Endothelial cell (in vitro differentiated cells): ENCODE measurements at regions not wholly inside any gene's neighbourhood (a gene's known extent, or its start where the extent isn't known, plus 50 kb on each side); places are given as distances from the start of the nearest gene placed in this dataset.

ENCODE experiments used
- DNase-seq: peaks from one replicate; pipeline ENCODE4 v3.0.0; 2021; ENCODE audit warnings: low spot score
- H3K27ac Mint-ChIP-seq: one replicate; pipeline ENCODE4 v1.8.0; 2021; ENCODE audit warnings: mixed read lengths, inconsistent platforms; ENCODE audit not compliant: unreplicated experiment
- H3K27me3 Mint-ChIP-seq: one replicate; pipeline ENCODE4 v1.8.0; 2021; ENCODE audit warnings: mild to moderate bottlenecking, moderate library complexity, mixed read lengths, inconsistent platforms; ENCODE audit not compliant: unreplicated experiment
- H3K36me3 Mint-ChIP-seq: one replicate; pipeline ENCODE4 v1.8.0; 2021; ENCODE audit warnings: mild to moderate bottlenecking, low read depth, mixed read lengths, inconsistent platforms; ENCODE audit not compliant: unreplicated experiment
- H3K4me1 Mint-ChIP-seq: one replicate; pipeline ENCODE4 v1.8.0; 2021; ENCODE audit warnings: mild to moderate bottlenecking, mixed read lengths, inconsistent platforms; ENCODE audit not compliant: unreplicated experiment
- H3K4me3 Mint-ChIP-seq: one replicate; pipeline ENCODE4 v1.8.0; 2021; ENCODE audit warnings: mild to moderate bottlenecking, mixed read lengths, inconsistent platforms; ENCODE audit not compliant: unreplicated experiment
- H3K9me3 Mint-ChIP-seq: one replicate; pipeline ENCODE4 v1.8.0; 2021; ENCODE audit warnings: mixed read lengths, inconsistent platforms; ENCODE audit not compliant: unreplicated experiment
- CTCF ChIP-seq: fragments of 200-600 bp; sonication (generic); IDR thresholded peaks from one replicate; pipeline ENCODE4 v1.5.0; 2021; ENCODE audit warnings: antibody characterized with exemption; ENCODE audit not compliant: unreplicated experiment

GRCh38 chr3:144107923-144108322 lies 136.3 kb downstream of the DIPK2A start:
- Mint-ChIP-seq H3K4me3 (no peak overlapping the region), H3K27me3 (peaks cover 1% of the 10 kb centered on the region), H3K36me3 (no peaks in the 10 kb centered on the region), H3K4me1 (no peaks in the 10 kb centered on the region), H3K9me3 (no peaks in the 10 kb centered on the region), H3K27ac (no peak overlapping the region)
- no peak for DNase-seq
- TF ChIP-seq CTCF = no peak

- no peaks in the 10 kb centered on the region for H3K4me1 Mint-ChIP-seq
- H3K4me3 Mint-ChIP-seq = no peak overlapping the region
- DNase-seq = no peak
- peaks cover 1% of the 10 kb centered on the region for H3K27me3 Mint-ChIP-seq
- no peaks in the 10 kb centered on the region for H3K9me3 Mint-ChIP-seq
- no peaks in the 10 kb centered on the region for H3K36me3 Mint-ChIP-seq
- H3K27ac Mint-ChIP-seq = no peak overlapping the region
- no peak for TF ChIP-seq CTCF
These were observed 138.3 kb downstream of the DIPK2A start for GRCh38 chr3:144109944-144110343.

- TF ChIP-seq CTCF = no peak
- DNase-seq = no peak
- H3K4me3 Mint-ChIP-seq = no peak overlapping the region
- no peaks in the 10 kb centered on the region for H3K4me1 Mint-ChIP-seq
- no peak overlapping the region for H3K27ac Mint-ChIP-seq
- H3K36me3 Mint-ChIP-seq = no peaks in the 10 kb centered on the region
- H3K27me3 Mint-ChIP-seq = peaks cover 1% of the 10 kb centered on the region
- no peaks in the 10 kb centered on the region for H3K9me3 Mint-ChIP-seq
These were observed 140.4 kb downstream of the DIPK2A start for GRCh38 chr3:144112036-144112435.

GRCh38 chr3:144112437-144112836 lies 140.8 kb downstream of the DIPK2A start:
- H3K27ac Mint-ChIP-seq = no peak overlapping the region
- no peaks in the 10 kb centered on the region for H3K4me1 Mint-ChIP-seq
- no peaks in the 10 kb centered on the region for H3K36me3 Mint-ChIP-seq
- H3K27me3 Mint-ChIP-seq = peaks cover 1% of the 10 kb centered on the region
- DNase-seq = no peak
- H3K4me3 Mint-ChIP-seq = no peak overlapping the region
- no peak for TF ChIP-seq CTCF
- no peaks in the 10 kb centered on the region for H3K9me3 Mint-ChIP-seq

GRCh38 chr3:144114767-144115166 lies 143.1 kb downstream of the DIPK2A start:
- no peak for TF ChIP-seq CTCF
- Mint-ChIP-seq H3K27ac (no peak overlapping the region), H3K27me3 (peaks cover 1% of the 10 kb centered on the region), H3K4me3 (no peak overlapping the region), H3K4me1 (no peaks in the 10 kb centered on the region), H3K36me3 (no peaks in the 10 kb centered on the region), H3K9me3 (no peaks in the 10 kb centered on the region)
- no peak for DNase-seq
